Keratinocyte (primary cell): ENCODE measurements at regions not wholly inside any gene's neighbourhood (a gene's known extent, or its start where the extent isn't known, plus 50 kb on each side); places are given as distances from the start of the nearest gene placed in this dataset.
A peak's percentile ranks its signal among the peaks of the same experiment; 100 is the strongest.

Experiments used
- DNase-seq: peaks from one replicate; pipeline ENCODE4 v3.0.0-alpha.2; 2011; ENCODE audit warnings: low read depth, missing footprints, low spot score
- FAIRE-seq: peaks from 2 replicates; lab custom pipeline; 2011; peaks lifted over from hg19 to GRCh38; lab: Jason Lieb, UNC
- H2AFZ ChIP-seq: 2 replicates; pipeline ENCODE4 v1.6.0; 2012; ENCODE audit warnings: low read length, control low read depth, inconsistent platforms; ENCODE audit not compliant: control insufficient read depth
- H3K27ac ChIP-seq: 2 replicates; pipeline ENCODE4 v1.5.1; 2011; ENCODE audit warnings: low read length; ENCODE audit not compliant: control insufficient read depth, insufficient read depth
- H3K27me3 ChIP-seq: 3 replicates; pipeline ENCODE4 v1.6.0; 2011; ENCODE audit warnings: low read length; ENCODE audit not compliant: control insufficient read depth, insufficient read depth; ENCODE audit errors: extremely low read depth
- H3K36me3 ChIP-seq, 2 experiments: 2 replicates in 1 of 2; 3 replicates in 1 of 2; pipeline ENCODE4 v1.5.1; 2011; ENCODE audit warnings: low read length in 2 of 2, mild to moderate bottlenecking in 1 of 2; ENCODE audit not compliant: control insufficient read depth in 2 of 2, insufficient read depth in 2 of 2; ENCODE audit errors: extremely low read depth in 1 of 2
- H3K4me1 ChIP-seq: 3 replicates; pipeline ENCODE4 v1.5.1; 2011; ENCODE audit warnings: low read length; ENCODE audit not compliant: control insufficient read depth, insufficient read depth; ENCODE audit errors: extremely low read depth
- H3K4me2 ChIP-seq: 3 replicates; pipeline ENCODE4 v1.6.0; 2011; ENCODE audit warnings: low read depth, low read length; ENCODE audit not compliant: control insufficient read depth, insufficient read depth; ENCODE audit errors: extremely low read depth
- H3K4me3 ChIP-seq, 3 experiments: fragments of 200-600 bp in 1 of 3; sonication (generic) in 1 of 3; 2 replicates in 2 of 3; 3 replicates in 1 of 3; pipeline ENCODE4 v1.5.1; 2011 to 2016; ENCODE audit warnings: low read length in 3 of 3, mild to moderate bottlenecking in 3 of 3, control low read depth in 2 of 3, inconsistent platforms in 1 of 3, low read depth in 1 of 3, mixed read lengths in 1 of 3, mixed run types in 1 of 3, moderate library complexity in 1 of 3; ENCODE audit not compliant: control insufficient read depth in 2 of 3, insufficient read depth in 2 of 3; ENCODE audit errors: extremely low read depth in 1 of 3
- H3K79me2 ChIP-seq: 2 replicates; pipeline ENCODE4 v1.6.0; 2012; ENCODE audit warnings: low read length; ENCODE audit not compliant: control insufficient read depth, insufficient read depth
- H3K9ac ChIP-seq: 3 replicates; pipeline ENCODE4 v1.6.0; 2011; ENCODE audit warnings: low read length; ENCODE audit not compliant: control insufficient read depth, insufficient read depth; ENCODE audit errors: extremely low read depth
- H3K9me1 ChIP-seq: 3 replicates; pipeline ENCODE4 v1.6.0; 2011; ENCODE audit warnings: low read length; ENCODE audit not compliant: control insufficient read depth, insufficient read depth; ENCODE audit errors: extremely low read depth
- H3K9me3 ChIP-seq: 2 replicates; pipeline ENCODE4 v1.5.1; 2012; ENCODE audit warnings: low read depth, low read length; ENCODE audit not compliant: control insufficient read depth
- H4K20me1 ChIP-seq: 3 replicates; pipeline ENCODE4 v1.6.0; 2011; ENCODE audit warnings: low read length; ENCODE audit not compliant: control insufficient read depth, insufficient read depth; ENCODE audit errors: extremely low read depth
- CTCF ChIP-seq, 3 experiments: IDR thresholded peaks in 1 of 3; conservative IDR thresholded peaks in 1 of 3; optimal IDR thresholded peaks in 1 of 3; 2 replicates in 2 of 3; 3 replicates in 1 of 3; pipeline versions ENCODE3 to v1.5.1; 2011; ENCODE audit warnings: low read length in 3 of 3, mild to moderate bottlenecking in 3 of 3, moderate library complexity in 2 of 3, control low read depth in 1 of 3, inconsistent platforms in 1 of 3; ENCODE audit not compliant: insufficient read depth in 2 of 3; ENCODE audit errors: extremely low read depth in 1 of 3
- EZH2 ChIP-seq: IDR thresholded peaks from one replicate; pipeline ENCODE4 v1.6.1; 2012; ENCODE audit warnings: inconsistent platforms, mild to moderate bottlenecking, low read length, moderate library complexity
- dilution Hi-C: fragments of 300-500 bp; cut with MboI; formaldehyde crosslinking; loops from one replicate; pipeline ENCODE4 v1.7.0; 2020; ENCODE audit warnings: low sequenced_read_pairs; ENCODE audit not compliant: extremely low pct_ligation_motif_present

GRCh38 chr6:130677766-130678165 lies 149.4 kb upstream of the SMLR1 start:
- no peak for DNase-seq
- H3K9ac ChIP-seq, result no peak overlapping the region
- H3K4me3 ChIP-seq, result no peak overlapping the region
- no peaks in the 10 kb centered on the region for H3K9me1 ChIP-seq
- dilution Hi-C loops, result no loop called here
- no peaks in the 10 kb centered on the region for H3K27me3 ChIP-seq
- no peak for FAIRE-seq
- no peaks in the 10 kb centered on the region for H3K79me2 ChIP-seq
- H3K4me2 ChIP-seq, result no peak overlapping the region
- H3K27ac ChIP-seq, result no peak overlapping the region
- peaks cover 22% of the 10 kb centered on the region for H3K4me1 ChIP-seq
- no peaks in the 10 kb centered on the region for H3K36me3 ChIP-seq
- TF ChIP-seq CTCF (optimal IDR thresholded peaks at IDR 0.05 in 1 of 3, IDR thresholded peaks at IDR 0.05 in 1 of 3, conservative IDR thresholded peaks at IDR 0.05 in 1 of 3; ENCODE audit: extremely low read depth in 1 of 3, insufficient read depth in 2 of 3, low read length in 3 of 3) (no peak), EZH2 (no peak)
- H3K9me3 ChIP-seq, result peaks cover 3% of the 10 kb centered on the region
- H4K20me1 ChIP-seq, result no peaks in the 10 kb centered on the region
- no peak overlapping the region for H2AFZ ChIP-seq

- FAIRE-seq (peak; percentile 51), DNase-seq (no peak)
- no peaks in the 10 kb centered on the region for H3K27me3 ChIP-seq
- TF ChIP-seq CTCF (optimal IDR thresholded peaks at IDR 0.05 in 1 of 3, IDR thresholded peaks at IDR 0.05 in 1 of 3, conservative IDR thresholded peaks at IDR 0.05 in 1 of 3; ENCODE audit: extremely low read depth in 1 of 3, insufficient read depth in 2 of 3, low read length in 3 of 3) (no peak), EZH2 (no peak)
- H2AFZ ChIP-seq, result peak overlapping the region; percentile 61
- no peaks in the 10 kb centered on the region for H3K9me1 ChIP-seq
- H3K27ac ChIP-seq, result peak overlapping the region; percentile 82
- no peaks in the 10 kb centered on the region for H3K79me2 ChIP-seq
- H3K9me3 ChIP-seq, result peaks cover 3% of the 10 kb centered on the region
- peak overlapping the region; percentile 46 for H3K9ac ChIP-seq
- H3K4me1 ChIP-seq, result peaks cover 22% of the 10 kb centered on the region
- dilution Hi-C loops, result no loop called here
- no peaks in the 10 kb centered on the region for H3K36me3 ChIP-seq
- peak overlapping the region in 1 of 3 experiments; percentile 18 for H3K4me3 ChIP-seq
- H4K20me1 ChIP-seq, result no peaks in the 10 kb centered on the region
- peak overlapping the region; percentile 75 for H3K4me2 ChIP-seq
Observed at GRCh38 chr6:130679684-130680083, 147.5 kb upstream of the SMLR1 start.
